ENCODE measurements at regions not wholly inside any gene's neighbourhood (a gene's known extent, or its start where the extent isn't known, plus 50 kb on each side); places are given as distances from the start of the nearest gene placed in this dataset.
"Not testable (repeated sequence)": the region's sequence is repeated elsewhere in the genome, so short reads cannot be mapped to it uniquely, and the experiment has no call there.

GRCh38 chr7:84780158-84781124 lies 406.4 kb downstream of the SEMA3D start:
- DNase-seq (no peak), ATAC-seq (peak in 1 of 2 donors; percentile 16)
- intact Hi-C loops (cut with DNase I): no loop called here

DNA sequence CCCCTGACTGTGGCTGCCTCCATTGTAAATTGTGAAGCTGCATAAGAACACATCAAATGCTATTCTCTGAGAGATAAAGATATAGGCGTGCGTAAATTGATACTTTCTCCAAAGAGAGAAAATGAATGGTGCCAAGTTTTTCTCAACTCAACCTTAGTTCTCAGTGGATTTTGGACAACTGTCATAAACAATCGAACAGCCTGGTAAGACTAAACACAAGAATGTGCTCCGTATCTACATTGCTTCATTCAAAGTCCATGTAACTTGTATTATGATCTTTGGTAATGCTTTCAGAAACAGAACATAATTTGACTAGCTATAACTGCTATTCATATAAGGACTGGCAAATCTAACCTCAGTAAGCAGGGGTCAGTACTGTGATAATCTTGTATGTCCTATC lies 429.1 kb downstream of the SEMA3D start:
- DNase-seq (no peak), ATAC-seq (no peak)
- intact Hi-C loops (cut with DNase I): no loop called here

DNA sequence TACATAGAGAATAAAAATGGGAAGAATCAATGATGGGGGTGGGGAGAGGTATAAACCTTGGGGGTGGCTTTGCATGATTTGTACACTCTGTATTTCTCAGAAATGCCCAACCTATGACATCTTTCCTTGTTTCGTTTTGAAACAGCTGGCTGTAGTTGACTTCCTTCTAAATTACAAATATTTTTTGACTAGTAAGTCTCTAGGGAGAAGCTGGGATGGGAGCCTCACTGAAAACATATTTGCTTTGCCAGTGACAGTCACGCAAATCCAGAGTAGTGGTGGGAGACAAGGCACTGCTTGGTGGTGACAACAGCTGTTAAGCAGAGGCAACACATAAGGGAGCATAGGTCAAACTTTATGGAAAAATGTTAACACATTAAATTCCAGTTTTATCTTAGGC lies 440.5 kb downstream of the SEMA3D start:
- no peak for DNase-seq
- ATAC-seq: peak; percentile 45 to 87
- intact Hi-C loops (cut with DNase I): no loop called here

DNA sequence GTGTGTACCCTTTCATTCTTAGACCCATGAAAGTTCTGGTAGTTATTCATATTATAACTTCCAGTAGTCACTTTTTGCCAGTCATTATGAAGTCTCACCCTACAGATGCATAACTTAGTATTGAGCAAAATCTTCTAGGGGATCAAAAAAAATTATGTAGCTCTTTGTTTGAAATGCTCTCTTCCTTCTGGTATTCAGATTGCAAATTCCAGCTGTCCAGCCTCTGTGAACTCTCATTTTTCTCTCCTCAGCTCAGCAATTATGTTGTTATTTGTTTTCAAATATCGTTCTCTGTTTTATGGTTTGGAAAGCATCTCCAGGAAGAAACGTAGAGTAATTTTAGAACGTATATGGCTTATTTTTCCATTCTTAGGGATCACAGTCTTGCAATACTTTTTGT lies 442.5 kb downstream of the SEMA3D start:
- intact Hi-C loops (cut with DNase I): no loop called here
- DNase-seq (no peak), ATAC-seq (no peak)

GRCh38 chr7:84738583-84739150 lies 448.2 kb downstream of the SEMA3D start:
- DNase-seq: no peak
- intact Hi-C loops (cut with DNase I): no loop called here
- no peak for ATAC-seq

DNA sequence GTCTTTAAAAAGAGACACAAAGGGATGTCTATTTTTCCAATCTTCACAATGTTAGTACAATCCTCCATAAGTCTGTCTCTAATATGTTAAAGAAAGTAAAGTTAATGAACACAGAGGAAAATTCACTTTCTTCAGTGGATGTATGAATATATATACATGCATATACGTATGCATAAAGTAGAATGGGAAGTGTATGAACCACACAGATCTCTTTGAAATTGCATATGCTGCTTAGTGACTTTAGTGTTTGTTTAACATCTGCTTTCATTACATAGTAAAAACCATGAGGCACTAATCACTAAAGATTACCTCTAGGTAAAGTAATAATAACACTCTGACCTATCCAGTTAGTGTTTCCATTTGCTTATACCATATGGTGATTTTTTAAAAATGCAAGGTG lies 451.2 kb downstream of the SEMA3D start:
- intact Hi-C loops (cut with DNase I): no loop called here
- no peak for DNase-seq
- ATAC-seq: no peak

- DNase-seq (no peak), ATAC-seq (no peak)
- intact Hi-C loops (cut with DNase I): no loop called here
Observed at GRCh38 chr7:84735011-84735410, 451.8 kb downstream of the SEMA3D start.

DNA sequence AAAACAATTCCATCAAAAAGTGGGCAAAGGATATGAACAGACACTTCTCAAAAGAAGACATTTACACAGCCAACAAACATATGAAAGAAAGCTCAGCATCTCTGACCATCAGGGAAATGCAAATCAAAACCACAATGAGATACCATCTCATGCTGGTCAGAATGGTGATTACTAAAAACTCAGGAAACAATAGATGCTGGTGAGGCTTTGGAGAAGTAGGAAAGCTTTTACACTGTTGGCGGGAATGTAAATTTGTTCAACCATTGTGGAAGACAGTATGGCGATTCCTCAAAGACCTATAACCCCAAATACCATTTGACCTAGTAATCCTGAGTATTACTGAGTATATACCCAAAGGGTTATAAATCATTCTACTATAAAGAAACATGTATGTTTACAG lies 452.9 kb downstream of the SEMA3D start:
- ATAC-seq; intact Hi-C loops (cut with DNase I); DNase-seq: not testable (repeated sequence)

DNA sequence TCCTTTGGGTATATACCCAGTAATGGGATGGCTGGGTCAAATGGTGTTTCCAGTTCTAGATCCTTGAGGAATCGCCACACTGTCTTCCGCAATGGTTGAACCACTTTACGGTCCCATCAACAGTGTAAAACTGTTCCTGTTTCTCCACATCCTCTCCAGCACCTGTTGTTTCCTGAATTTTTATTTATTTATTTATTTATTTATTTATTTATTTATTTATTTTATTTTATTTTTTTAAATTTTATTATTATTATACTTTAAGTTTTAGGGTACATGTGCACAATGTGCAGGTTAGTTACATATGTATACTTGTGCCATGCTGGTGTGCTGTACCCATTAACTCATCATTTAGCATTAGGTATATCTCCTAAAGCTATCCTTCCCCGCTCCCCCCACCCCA lies 456.0 kb downstream of the SEMA3D start:
- DNase-seq; intact Hi-C loops (cut with DNase I); ATAC-seq: not testable (repeated sequence)

DNA sequence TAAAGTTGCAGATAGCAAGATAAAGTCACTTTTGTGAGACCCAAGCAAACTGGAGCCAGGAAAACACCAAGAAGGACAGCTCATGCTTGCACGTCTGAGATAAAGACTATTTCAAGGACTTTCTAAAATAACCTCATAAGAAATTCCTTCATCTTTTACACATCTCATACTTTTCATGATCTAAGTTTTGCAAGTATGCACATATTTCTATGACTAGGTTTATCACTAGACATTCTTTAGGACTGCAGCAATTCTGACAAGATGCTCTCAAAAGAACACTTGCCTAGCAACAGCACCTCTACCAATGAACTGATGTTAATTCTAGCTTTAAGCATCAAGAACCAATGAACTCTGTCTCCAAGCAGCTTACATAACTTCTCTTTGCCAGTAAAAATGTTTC lies 457.6 kb downstream of the SEMA3D start:
- intact Hi-C loops (cut with DNase I): no loop called here
- DNase-seq (no peak), ATAC-seq (peak in 1 of 2 donors; percentile 32)

GRCh38 chr7:84722734-84723133 lies 464.1 kb downstream of the SEMA3D start:
- intact Hi-C loops (cut with DNase I): no loop called here
- DNase-seq (no peak), ATAC-seq (no peak)

DNA sequence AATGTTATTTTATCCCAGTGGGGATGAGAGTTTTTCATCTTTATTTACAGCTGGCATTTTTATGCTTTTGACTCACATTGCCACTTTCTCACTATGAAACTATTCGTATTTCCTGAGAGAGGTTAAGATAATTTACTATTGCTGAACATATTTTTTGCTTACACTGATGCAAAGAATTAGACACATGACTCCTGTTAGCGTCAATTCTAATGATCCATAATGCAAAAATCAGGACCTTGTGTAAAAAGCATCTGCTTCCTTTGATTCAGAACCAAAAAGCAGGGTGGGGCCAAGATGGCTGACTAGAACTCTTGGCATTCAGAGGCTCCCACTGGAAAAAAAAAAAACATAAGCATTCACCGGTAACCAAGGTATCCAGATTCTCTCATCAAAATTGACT lies 464.8 kb downstream of the SEMA3D start:
- no peak for ATAC-seq
- intact Hi-C loops (cut with DNase I): no loop called here

DNA sequence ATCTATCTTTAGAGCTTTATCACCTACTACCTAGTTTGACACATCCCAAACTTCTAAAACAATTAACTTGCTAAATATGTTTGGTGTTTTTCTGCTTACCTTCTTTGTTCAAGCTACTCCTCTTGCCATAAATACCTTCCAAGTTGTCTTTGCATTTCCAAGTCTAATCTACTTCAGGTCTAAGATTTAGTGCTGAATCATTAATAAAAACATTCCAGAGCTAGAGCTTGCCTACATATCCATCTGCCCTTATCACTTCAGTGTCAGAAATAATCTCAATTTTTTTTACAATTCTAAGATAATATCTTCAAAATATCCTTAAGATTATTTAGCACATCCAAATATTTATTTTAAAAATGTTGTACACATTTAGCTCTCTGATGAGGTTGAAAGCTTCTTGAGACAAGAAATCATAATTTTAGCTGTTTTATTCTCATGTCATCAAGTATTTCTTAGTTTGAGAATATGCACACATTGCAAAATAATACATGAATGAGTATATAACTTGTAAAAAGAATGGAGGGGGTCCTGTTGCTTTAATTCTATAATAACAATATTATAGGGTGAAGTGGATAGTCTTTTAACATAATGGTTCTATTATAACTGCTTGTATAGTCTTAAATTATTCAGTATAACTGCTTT lies 466.3 kb downstream of the SEMA3D start:
- DNase-seq: no peak
- intact Hi-C loops (cut with DNase I): no loop called here

More for the DNA sequence above, 464.8 kb downstream of the SEMA3D start:
- no peak for DNase-seq

DNA sequence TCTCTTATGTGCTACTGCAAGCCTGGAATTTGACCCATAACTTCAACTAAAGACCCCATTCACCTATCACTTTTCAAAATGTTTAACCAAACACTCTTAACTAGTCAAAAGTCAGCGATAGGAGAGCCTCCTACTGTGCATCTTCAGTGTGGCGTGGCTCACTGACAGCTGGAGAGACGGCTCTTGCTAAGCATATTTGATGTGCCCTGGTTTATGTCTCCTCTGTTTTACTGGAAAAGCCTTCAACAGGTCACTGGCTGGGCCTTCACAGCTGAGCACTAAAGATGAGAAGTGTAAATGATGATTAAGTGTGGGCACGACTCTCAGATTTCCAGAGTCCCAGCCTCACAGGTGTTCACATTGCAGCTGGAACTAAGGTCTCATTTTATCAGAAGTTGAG lies 472.1 kb downstream of the SEMA3D start:
- no peak for DNase-seq
- ATAC-seq: no peak
- intact Hi-C loops (cut with DNase I): no loop called here

More for the DNA sequence above, 466.3 kb downstream of the SEMA3D start:
- peak in 1 of 2 donors; percentile 32 for ATAC-seq

DNA sequence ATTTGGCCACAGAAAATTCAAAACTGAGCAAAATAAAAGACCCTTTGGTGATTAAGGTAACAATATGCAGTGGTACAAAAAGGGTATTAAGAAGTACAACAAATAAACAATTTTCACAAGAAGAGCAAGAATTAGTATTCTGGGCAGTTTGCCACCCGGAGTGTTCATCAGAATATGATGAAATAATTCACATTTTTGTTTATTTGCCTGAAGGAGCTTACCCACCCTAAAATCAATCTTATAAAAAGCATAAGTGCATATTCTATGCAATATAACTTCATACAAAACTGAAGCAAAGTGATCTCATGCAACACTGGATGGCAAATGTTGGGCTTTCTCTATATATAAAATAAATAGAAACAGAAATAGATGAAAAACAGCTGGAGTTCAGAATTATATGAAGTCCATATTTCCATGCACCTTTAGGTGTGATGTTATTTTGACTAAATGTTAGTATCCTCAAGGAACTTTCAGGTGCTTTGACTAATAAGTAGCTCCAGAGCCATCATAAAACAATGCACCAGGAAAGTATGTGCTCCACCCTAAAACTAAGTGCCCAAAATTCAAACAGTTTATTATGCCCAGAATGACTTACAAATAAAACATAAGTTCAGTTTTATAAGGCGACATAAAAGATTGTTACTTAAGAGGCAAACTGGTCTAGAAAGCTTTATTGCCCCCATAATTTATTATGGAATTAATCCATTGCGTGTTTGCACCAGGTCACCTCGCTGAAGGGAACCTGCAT lies 474.3 kb downstream of the SEMA3D start:
- DNase-seq: no peak
- intact Hi-C loops (cut with DNase I): no loop called here
- no peak for ATAC-seq

DNA sequence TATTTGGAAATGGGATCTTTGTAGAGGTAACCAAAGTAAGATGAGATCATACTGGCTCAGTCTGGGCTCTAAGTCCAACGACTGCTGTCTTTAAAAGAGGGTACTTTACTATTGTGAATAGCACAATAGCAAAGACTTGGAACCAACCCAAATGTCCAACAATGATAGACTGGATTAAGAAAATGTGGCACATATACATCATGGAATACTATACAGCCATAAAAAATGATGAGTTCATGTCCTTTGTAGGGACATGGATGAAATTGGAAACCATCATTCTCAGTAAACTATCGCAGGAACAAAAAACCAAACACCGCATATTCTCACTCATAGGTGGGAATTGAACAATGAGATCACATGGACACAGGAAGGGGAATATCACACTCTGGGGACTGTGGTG lies 476.3 kb downstream of the SEMA3D start:
- ATAC-seq; intact Hi-C loops (cut with DNase I); DNase-seq: not testable (repeated sequence)

DNA sequence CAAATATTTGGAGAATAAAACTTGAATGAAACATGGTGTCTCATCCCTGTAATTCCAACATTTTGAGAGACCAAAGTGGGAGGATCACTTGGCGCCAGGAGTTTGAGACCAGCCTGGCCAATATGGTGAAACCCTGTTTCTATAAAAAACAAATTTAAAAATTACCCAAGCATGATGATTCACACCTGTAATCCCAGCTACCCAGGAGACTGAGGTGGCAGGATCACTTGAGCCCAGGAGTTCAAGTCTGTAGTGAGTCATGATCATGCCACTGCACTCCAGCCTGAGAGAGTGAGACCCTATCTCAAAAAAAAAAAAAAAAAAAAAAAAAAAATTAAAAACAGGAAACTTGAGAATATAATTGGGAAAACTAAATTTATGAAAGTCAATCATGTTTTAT lies 481.1 kb downstream of the SEMA3D start:
- no peak for DNase-seq
- intact Hi-C loops (cut with DNase I): no loop called here
- no peak for ATAC-seq

GRCh38 chr7:84705079-84705478 lies 481.8 kb downstream of the SEMA3D start:
- DNase-seq (no peak), ATAC-seq (no peak)
- intact Hi-C loops (cut with DNase I): no loop called here

DNA sequence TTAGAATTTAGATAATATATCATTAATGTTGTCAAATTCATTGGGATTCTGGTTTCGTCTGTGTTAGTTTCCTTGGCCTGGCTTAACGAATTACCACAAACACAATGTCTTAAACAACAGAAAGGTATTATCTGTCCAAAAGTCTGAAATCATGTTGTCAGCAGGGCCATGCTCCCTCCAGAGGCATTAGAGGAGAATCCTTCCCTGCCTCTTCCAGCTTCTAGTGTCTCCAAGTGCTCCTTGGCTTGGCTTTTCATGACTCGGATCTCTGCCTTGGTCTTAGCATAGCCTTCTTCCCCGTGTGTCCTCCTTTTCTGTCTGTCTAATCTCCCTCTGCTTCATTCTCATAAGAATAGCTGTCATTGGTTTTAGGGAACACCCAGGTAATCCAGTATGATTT lies 482.5 kb downstream of the SEMA3D start:
- ATAC-seq (no peak), DNase-seq (no peak)
- intact Hi-C loops (cut with DNase I): no loop called here

Measured in left cardiac atrium (tissue), 4 donors.